ENCODE measurements at regions not wholly inside any gene's neighbourhood (a gene's known extent, or its start where the extent isn't known, plus 50 kb on each side); places are given as distances from the start of the nearest gene placed in this dataset.

DNA sequence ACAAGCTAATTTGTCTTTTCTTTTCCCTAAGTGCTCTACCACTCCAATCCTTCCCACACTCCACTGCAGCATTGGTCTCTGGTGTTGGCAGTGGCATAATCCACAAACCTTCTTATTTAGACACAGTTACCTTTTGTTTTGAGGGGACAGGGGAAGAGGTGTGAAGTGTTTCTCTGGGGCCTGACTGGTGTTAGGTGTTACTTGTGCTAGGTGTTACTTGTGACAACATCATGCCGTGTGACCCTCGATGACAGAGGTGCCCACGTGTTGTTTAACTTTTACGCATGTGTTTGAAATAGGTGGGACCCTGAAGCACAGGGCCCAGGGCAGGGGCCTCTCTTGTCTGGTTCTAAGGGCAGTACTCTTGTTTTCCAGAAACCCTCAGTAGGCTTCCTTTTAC lies 70.5 kb upstream of the SPRY4 start:
- TF ChIP-seq, protein P1, sequence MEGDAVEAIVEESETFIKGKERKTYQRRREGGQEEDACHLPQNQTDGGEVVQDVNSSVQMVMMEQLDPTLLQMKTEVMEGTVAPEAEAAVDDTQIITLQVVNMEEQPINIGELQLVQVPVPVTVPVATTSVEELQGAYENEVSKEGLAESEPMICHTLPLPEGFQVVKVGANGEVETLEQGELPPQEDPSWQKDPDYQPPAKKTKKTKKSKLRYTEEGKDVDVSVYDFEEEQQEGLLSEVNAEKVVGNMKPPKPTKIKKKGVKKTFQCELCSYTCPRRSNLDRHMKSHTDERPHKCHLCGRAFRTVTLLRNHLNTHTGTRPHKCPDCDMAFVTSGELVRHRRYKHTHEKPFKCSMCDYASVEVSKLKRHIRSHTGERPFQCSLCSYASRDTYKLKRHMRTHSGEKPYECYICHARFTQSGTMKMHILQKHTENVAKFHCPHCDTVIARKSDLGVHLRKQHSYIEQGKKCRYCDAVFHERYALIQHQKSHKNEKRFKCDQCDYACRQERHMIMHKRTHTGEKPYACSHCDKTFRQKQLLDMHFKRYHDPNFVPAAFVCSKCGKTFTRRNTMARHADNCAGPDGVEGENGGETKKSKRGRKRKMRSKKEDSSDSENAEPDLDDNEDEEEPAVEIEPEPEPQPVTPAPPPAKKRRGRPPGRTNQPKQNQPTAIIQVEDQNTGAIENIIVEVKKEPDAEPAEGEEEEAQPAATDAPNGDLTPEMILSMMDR (conservative IDR thresholded peaks at IDR 0.05; ENCODE audit: low read length), result no peak
- DNase-seq (ENCODE audit: low read depth), result no peak
- no peak overlapping the region for H3K4me3 ChIP-seq (ENCODE audit: low read length)

DNA sequence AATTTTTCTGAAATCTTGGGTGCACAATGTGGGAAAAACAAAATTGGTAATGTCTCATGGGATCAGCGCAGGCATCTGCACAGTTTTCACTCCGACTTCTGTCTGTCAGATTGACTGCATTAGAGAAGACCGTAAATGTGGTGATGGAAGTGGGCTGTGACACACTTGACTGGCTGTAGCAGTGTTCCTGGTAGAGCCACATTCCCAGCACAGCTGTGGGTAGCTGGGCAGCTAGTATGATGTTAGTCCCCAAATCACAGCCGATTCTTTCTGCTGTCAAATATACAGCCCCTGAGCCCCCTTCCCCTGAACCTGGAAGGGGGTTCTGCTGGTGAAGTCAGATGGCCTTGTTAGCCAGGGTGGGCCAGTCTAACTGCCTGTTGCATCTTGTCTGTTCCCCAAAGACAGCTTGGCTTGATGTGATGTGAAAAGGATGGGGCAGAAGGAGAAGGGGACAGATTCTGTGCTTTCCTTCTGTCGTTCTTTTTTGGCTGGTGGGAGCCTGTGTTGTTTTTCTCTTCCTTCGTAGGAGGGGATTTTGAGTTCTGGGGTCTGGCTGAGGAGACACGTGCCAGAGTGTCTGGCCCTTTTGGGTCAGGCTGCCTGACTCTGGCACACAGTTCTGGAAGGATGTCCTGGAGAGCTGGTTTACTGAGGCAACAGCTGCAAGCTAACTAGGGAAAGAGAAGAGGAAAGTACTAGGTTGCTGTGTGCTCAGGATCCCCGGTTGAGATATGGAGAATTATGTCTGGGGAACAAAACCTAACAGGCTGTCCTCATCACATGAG lies 66.4 kb upstream of the SPRY4 start:
- peak; percentile 36 for DNase-seq (ENCODE audit: low read depth)
- TF ChIP-seq, protein P1 (conservative IDR thresholded peaks at IDR 0.05; ENCODE audit: low read length), result no peak
- H3K4me3 ChIP-seq (ENCODE audit: low read length), result no peak overlapping the region

DNA sequence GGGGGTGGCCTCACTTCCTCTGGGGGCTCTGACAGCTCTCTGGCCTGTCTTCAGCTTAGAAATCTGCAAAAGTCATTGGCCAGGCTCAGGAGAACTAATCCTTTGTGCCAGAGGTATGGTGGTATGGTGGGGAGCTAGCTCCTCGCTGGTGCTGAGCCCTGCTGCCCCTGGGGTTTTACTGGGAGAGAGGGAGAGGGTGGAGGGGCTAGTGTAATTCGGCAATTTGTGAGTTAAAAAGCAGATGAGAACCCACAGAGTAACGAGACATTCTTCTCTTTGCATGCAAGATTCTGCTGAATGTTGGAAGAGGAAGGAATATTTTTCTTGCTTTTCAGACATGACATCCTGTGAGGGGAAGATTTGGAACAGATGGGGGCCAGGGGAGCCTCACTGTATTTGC lies 65.5 kb upstream of the SPRY4 start:
- no peak overlapping the region for H3K4me3 ChIP-seq (ENCODE audit: low read length)
- TF ChIP-seq, protein P1 (conservative IDR thresholded peaks at IDR 0.05; ENCODE audit: low read length), result no peak
- peak; percentile 62 for DNase-seq (ENCODE audit: low read depth)

DNA sequence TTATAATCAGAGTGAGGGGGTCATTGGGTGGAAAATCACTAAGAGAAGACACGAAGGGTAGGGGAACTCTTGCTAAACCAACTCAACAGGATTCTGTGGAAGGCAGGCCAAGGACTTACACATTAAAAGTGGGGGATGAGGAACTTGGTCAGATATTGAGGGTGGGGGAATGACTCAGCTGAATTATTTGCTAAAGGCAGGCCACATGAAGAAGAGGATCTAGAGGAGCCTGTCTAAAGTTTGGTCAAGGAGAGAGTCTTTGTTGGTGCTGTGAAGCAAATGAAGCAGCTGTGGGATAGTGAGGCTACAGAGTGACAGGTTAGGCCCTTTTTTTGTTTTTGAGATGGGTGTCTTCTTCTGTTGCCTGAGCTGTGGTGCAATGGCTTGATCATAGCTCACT lies 63.9 kb upstream of the SPRY4 start:
- H3K4me3 ChIP-seq (ENCODE audit: low read length), result no peak overlapping the region
- peak; percentile 26 for DNase-seq (ENCODE audit: low read depth)
- TF ChIP-seq, protein P1 (conservative IDR thresholded peaks at IDR 0.05; ENCODE audit: low read length), result no peak

DNA sequence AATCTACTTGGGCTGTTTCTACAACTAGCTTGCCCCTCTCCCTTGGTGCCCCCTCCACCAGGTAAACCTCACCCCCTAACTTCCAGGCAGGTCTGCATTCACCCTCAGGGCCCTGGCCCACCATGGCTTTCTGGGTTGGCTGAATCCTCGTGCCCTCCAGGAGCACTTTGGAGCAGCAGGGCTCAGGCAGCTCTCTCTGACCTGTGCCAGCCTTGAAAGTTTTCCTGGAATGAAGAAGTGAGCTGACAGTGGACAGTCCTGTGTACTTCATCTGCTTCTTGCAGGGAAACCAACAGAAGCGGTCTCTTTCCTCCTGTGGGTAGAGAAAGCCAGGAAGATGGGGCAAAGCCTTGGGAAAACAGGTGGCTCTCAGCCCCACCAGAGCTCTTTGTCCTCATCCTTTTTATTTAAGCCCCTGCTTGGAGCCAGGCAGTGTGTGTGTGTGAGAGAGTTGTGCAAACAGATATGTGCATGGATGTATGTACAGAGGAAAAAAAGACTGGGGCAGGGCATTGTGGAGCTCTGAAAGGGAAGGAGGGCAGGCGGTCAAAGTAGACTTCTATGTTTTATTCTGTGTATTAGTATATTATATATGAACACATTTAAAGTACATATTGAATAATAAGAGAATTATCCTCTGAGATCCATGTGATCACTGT lies 62.3 kb upstream of the SPRY4 start:
- DNase-seq (ENCODE audit: low read depth), result no peak
- no peak overlapping the region for H3K4me3 ChIP-seq (ENCODE audit: low read length)
- TF ChIP-seq, protein P1 (conservative IDR thresholded peaks at IDR 0.05; ENCODE audit: low read length), result no peak

DNA sequence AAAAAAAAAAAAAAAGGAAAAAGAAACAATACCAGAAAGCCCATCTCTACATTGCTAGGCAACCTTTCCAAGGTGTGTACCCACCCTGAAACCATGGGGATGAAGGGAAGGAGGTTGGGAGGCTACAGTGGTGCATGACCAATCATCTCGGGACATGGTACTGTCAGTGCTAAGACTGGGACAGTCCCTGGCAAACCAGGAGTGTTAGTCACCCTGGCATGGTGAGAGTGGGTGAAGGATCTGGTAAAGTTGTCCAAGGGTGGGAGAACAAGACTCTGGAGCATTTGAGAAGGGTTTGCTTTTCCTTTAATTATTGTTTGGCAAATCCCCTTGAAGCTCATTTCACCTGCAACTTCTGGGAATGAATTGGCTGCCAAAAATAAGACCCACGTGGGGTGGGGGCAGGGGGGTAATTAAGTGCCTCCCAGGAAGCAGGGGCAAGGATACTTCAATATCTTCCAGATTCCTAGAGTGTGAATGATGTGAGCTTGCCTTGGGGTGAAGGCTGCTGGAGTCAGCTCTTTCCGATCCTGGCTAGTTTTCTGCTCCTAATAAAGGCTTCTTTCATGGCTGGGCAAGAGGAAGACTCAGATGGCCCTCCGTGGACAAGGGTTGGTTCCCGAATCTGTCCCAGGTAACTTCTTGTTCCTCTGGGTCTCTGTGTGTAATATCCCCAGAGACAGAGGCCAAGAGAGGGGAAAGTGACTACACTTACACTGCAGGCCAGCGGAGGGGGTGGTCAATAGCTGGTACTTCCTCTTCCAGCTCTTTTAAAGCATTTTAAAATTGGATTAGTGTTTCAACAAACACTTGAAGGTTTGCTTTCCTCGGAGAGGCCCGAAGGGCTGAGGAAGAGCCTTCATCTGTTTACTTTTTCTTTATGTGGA lies 61.6 kb upstream of the SPRY4 start:
- no peak overlapping the region for H3K4me3 ChIP-seq (ENCODE audit: low read length)
- TF ChIP-seq, protein P1 (conservative IDR thresholded peaks at IDR 0.05; ENCODE audit: low read length), result no peak
- DNase-seq (ENCODE audit: low read depth), result no peak

Measured in AG10803 (cell line).